GM06990 (cell line): ENCODE measurements at regions not wholly inside any gene's neighbourhood (a gene's known extent, or its start where the extent isn't known, plus 50 kb on each side); places are given as distances from the start of the nearest gene placed in this dataset.

Source experiments
- DNase-seq: peaks from one replicate; pipeline ENCODE4 v3.0.0-alpha.2; 2011; ENCODE audit not compliant: insufficient read length; ENCODE audit errors: extremely low read depth
- H3K27me3 ChIP-seq: replicated peaks from 2 replicates; pipeline ENCODE4 v1.6.0; 2011; ENCODE audit warnings: low read length; ENCODE audit not compliant: control insufficient read depth, insufficient read depth
- H3K36me3 ChIP-seq: 2 replicates; pipeline ENCODE4 v1.5.1; 2011; ENCODE audit warnings: low read length; ENCODE audit not compliant: control insufficient read depth, insufficient read depth
- H3K4me3 ChIP-seq: replicated peaks from 2 replicates; pipeline ENCODE4 v1.5.1; 2011; ENCODE audit warnings: low read depth, mild to moderate bottlenecking, control low read depth, low read length
- TF ChIP-seq, protein P1 (sequence below): IDR thresholded peaks from 2 replicates; pipeline ENCODE4 v1.5.1; 2011; ENCODE audit warnings: low read length, control low read depth, mild to moderate bottlenecking, inconsistent platforms; ENCODE audit not compliant: insufficient read depth, poor library complexity, severe bottlenecking

DNA sequence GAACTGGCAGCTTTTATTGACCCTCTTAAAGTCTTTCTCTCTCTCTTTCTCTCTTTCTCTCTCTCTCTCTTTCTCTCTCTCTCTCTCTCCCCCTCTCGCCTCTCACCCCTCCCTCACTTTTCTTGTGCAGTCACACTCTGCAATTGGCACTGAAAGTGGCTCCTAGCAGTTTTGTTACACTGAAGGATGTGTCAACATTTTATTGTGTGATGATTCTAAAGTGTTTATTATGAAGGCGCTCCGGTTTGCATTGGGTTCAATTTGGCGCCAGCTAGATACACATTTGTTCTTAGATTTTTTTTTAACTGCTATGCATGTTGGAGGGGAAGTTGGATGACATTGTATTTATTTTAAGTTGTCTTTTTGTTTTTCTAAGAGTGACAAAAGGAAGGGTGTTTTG, 64.0 kb upstream of the CHRM3 start:
- TF ChIP-seq, protein P1, sequence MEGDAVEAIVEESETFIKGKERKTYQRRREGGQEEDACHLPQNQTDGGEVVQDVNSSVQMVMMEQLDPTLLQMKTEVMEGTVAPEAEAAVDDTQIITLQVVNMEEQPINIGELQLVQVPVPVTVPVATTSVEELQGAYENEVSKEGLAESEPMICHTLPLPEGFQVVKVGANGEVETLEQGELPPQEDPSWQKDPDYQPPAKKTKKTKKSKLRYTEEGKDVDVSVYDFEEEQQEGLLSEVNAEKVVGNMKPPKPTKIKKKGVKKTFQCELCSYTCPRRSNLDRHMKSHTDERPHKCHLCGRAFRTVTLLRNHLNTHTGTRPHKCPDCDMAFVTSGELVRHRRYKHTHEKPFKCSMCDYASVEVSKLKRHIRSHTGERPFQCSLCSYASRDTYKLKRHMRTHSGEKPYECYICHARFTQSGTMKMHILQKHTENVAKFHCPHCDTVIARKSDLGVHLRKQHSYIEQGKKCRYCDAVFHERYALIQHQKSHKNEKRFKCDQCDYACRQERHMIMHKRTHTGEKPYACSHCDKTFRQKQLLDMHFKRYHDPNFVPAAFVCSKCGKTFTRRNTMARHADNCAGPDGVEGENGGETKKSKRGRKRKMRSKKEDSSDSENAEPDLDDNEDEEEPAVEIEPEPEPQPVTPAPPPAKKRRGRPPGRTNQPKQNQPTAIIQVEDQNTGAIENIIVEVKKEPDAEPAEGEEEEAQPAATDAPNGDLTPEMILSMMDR = no peak
- Histone ChIP-seq H3K4me3 (no peak overlapping the region), H3K27me3 (no peaks in the 10 kb centered on the region), H3K36me3 (no peaks in the 10 kb centered on the region)
- no peak for DNase-seq

DNA sequence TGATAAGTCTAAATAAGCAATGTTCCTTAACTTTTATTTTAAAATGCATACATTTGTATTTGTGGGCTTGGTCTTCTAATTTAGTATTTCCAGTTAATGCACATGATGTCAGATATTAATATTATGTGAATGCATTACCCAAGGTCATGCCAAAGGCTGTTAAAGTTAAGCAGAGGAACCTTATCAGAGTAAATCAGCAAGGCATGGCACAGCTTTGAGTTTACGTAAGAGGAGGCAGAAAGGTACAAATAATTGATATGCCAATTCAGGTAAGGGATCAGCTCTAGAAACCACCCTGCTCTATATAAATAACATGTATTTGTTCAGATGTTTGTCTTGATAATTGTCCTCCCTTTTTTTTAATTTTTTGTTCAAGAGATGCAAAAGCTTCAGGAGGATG, 64.5 kb upstream of the CHRM3 start:
- no peak for DNase-seq
- Histone ChIP-seq H3K36me3 (no peaks in the 10 kb centered on the region), H3K4me3 (no peak overlapping the region), H3K27me3 (no peaks in the 10 kb centered on the region)
- TF ChIP-seq, protein P1 = no peak

DNA sequence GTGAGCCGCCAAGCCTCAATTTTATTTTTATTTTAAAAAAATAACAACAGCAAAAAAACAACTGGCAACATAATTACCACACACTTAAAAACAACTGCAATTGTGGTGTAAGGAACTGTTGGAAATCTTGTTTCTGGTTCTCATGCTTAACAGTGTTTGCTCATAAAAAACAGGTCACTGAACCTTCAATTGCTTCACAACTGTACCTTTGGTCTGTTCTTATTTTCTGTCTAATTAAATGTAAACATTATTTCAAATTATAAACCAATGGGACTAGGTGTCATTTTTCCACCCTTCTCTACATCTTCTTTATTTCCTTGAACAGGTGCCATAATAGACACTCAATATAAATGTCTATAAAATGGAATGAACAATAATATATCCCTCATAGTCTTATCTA, 68.4 kb upstream of the CHRM3 start:
- no peak for DNase-seq
- TF ChIP-seq, protein P1 = no peak
- no peaks in the 10 kb centered on the region for H3K36me3 ChIP-seq

DNA sequence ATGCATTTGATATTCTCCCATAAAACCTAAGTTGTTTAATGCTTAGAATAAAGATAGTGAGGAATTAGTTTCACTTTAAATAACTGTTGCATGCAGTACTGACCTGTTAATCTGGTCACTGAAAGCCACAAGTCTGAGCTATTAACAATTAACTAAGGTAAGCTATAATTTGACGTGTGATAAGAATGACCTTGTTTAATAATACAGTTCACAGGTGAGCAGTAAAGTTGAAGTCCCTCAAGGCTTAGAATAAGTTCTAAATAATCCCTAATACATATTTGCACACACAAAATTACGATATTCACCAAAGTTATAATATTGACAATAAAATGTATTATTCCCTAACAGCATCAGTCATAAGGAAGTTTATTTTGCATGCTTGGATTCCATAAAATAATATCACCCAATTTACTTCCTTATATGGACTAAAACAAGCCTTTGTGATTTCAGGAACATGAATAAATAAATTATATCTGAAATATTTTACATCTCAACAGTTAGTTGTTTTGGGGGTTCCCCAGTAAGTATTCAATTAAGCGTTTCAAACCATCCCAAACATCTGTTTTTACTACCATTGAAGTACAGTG, 70.6 kb upstream of the CHRM3 start:
- H3K36me3 ChIP-seq = no peaks in the 10 kb centered on the region
- no peaks in the 10 kb centered on the region for H3K27me3 ChIP-seq
- no peak overlapping the region for H3K4me3 ChIP-seq
- TF ChIP-seq, protein P1 = no peak
- DNase-seq = no peak

More for the DNA sequence above, 68.4 kb upstream of the CHRM3 start:
- H3K27me3 ChIP-seq = no peaks in the 10 kb centered on the region
- no peak overlapping the region for H3K4me3 ChIP-seq

DNA sequence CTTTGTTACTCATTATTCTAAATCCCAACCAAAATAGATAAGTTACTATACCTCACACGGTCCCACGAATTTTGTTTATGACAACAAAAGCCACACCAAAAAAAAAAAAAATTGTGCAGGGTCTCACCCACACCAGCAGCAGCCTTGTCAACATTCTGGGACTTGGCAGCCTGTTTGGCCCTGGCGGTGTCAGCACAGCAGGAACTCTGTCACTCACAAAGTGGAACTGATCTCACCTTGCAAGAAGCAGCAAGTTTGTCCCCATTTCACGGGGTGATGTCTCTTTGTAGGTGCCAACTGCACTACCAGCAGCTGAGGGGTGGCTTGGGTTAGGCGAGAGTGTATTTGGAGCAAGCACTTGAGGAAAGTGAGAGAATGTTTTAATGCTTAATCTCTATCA, 75.0 kb upstream of the CHRM3 start:
- no peak overlapping the region for H3K4me3 ChIP-seq
- DNase-seq = no peak
- H3K36me3 ChIP-seq = no peaks in the 10 kb centered on the region
- TF ChIP-seq, protein P1 = no peak
- H3K27me3 ChIP-seq = no peaks in the 10 kb centered on the region

DNA sequence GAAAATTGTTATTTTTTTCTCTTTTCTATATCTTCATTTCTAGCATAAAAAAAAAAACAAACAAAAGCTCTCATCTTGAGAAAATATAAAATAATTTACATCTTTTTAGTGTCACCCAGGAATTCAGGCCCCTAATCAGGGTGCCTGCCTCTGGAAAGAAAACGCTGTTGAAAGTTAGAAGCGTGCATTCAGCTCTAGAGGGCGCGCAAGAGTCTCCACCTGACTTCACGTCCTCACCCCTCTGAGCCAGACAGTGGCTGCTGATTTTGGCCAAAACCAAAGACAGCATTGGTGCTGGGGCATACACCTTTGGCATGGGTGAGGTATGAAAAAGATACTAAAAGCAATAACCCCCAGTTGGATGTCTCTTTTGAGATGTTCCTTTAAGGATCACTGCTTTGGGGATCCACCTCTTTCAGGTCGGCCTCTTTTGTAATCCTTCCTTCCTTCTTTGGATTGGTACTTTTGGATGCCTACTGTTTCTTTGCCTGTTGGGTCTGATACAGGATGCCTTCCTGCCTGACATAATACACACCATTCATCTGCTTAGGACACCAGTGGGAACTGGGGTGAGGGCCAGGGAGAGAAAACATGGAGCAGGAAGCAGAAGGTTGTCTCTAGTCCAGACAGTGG, 77.6 kb upstream of the CHRM3 start:
- Histone ChIP-seq H3K4me3 (no peak overlapping the region), H3K27me3 (no peaks in the 10 kb centered on the region), H3K36me3 (no peaks in the 10 kb centered on the region)
- DNase-seq = no peak
- TF ChIP-seq, protein P1 = no peak
